ENCODE measurements at regions not wholly inside any gene's neighbourhood (a gene's known extent, or its start where the extent isn't known, plus 50 kb on each side); places are given as distances from the start of the nearest gene placed in this dataset.

DNA sequence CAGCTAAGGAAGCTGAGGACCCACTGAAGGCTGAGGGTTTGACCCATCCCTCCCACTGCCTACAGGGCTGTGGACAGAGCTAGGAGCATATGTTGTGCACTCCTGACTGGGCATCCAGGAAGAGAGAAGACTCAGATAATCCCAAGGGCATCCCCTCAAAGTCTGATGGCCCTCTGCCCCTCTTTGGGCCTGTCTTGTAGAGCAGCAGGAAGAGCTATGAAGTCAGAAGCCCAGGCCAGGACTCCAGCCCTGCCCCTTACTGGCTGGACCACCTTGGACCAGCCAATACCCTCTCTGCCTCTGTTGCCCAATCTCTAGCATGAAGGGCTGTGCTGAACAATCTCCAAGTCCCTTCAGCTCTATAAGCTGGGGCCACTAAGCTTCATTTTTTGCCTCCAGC lies 210.8 kb downstream of the RPLP1 start:
- H4K8ac ChIP-seq (ENCODE audit: low read depth in 2 of 2, low read length in 2 of 2): no peak overlapping the region
- no peak overlapping the region for H2BK20ac ChIP-seq (ENCODE audit: low read depth, low read length)
- no peak overlapping the region for H3K14ac ChIP-seq (replicated peaks; ENCODE audit: low read depth, low read length)
- no peak overlapping the region for H2AK9ac ChIP-seq (replicated peaks; ENCODE audit: low read depth, low read length, poor library complexity)
- no peak overlapping the region for H3K56ac ChIP-seq (ENCODE audit: extremely low read depth, insufficient read depth, low read length)
- dilution Hi-C loops (cut with HindIII; ENCODE audit: low sequenced_read_pairs, unreplicated experiment): no loop called here
- in situ Hi-C loops (cut with MboI; ENCODE audit: low sequenced_read_pairs): no loop called here
- H3K27ac ChIP-seq (ENCODE audit: insufficient read depth, low read length): no peak overlapping the region
- no peak overlapping the region for H3K18ac ChIP-seq (ENCODE audit: low read depth, low read length)
- no peak overlapping the region for H2BK5ac ChIP-seq (ENCODE audit: low read depth, low read length, poor library complexity, severe bottlenecking)
- peaks cover 3% of the 10 kb centered on the region; the same call in 1 of the 2 replicates for H3K9me1 ChIP-seq (ENCODE audit: insufficient read depth, low read length)
- H3K9me3 ChIP-seq (ENCODE audit: control insufficient read depth, insufficient read depth, low read length): no peaks in the 10 kb centered on the region
- ChIA-PET CTCF (no interaction called here), POLR2A (ENCODE audit: unreplicated experiment) (no interaction called here)
- BruUV-seq (replicated peaks): no TSS peak
- peaks cover 76% of the 10 kb centered on the region for H3K27me3 ChIP-seq (ENCODE audit: control insufficient read depth, insufficient read depth, low read length)
- no peak overlapping the region for H4K91ac ChIP-seq (ENCODE audit: insufficient read depth, low read depth, low read length)
- no peaks in the 10 kb centered on the region for H3K4me1 ChIP-seq (ENCODE audit: control insufficient read depth, insufficient read depth, low read length)
- no peaks in the 10 kb centered on the region for H3K36me3 ChIP-seq (ENCODE audit: control insufficient read depth, insufficient read depth, low read length)
- H4K5ac ChIP-seq (ENCODE audit: low read depth, low read length): no peak overlapping the region
- DNase-seq (no peak), ATAC-seq (ENCODE audit: low read depth) (no peak)
- H2AFZ ChIP-seq (replicated peaks; ENCODE audit: low read length, poor library complexity): no peak overlapping the region
- no peak overlapping the region for H2BK15ac ChIP-seq (ENCODE audit: low read depth, low read length)
- H3K23ac ChIP-seq (ENCODE audit: low read depth, low read length): no peak overlapping the region
- H3K4me3 ChIP-seq (ENCODE audit: insufficient read depth, low read depth, low read length): no peak overlapping the region
- no peak overlapping the region for H3K4me2 ChIP-seq (ENCODE audit: low read depth, low read length)
- intact Hi-C loops (cut with micrococcal nuclease): no loop called here
- no peaks in the 10 kb centered on the region; the same call in 1 of the 2 replicates for H4K20me1 ChIP-seq (ENCODE audit: insufficient read depth, low read length)
- H3K4ac ChIP-seq (ENCODE audit: low read depth, low read length): no peak overlapping the region
- H2AK5ac ChIP-seq (ENCODE audit: low read depth, low read length): no peak overlapping the region
- no peaks in the 10 kb centered on the region for H3K79me1 ChIP-seq (ENCODE audit: low read depth in 1 of 2, low read length in 2 of 2)
- H3K9ac ChIP-seq (ENCODE audit: low read depth, low read length): no peak overlapping the region
- no peak overlapping the region for H2BK120ac ChIP-seq (ENCODE audit: low read depth, low read length)
- TF ChIP-seq RAD21 (IDR thresholded peaks at IDR 0.05; ENCODE audit: low read length): no peak
- no peak for TF ChIP-seq RFX5 (IDR thresholded peaks at IDR 0.05; ENCODE audit: low read depth, low read length)
- no peak for TF ChIP-seq CEBPB (IDR thresholded peaks at IDR 0.05; ENCODE audit: low read depth, low read length)
- no peak for TF ChIP-seq FOS (IDR thresholded peaks at IDR 0.05; ENCODE audit: low read depth, low read length)
- TF ChIP-seq NFE2L2 (IDR thresholded peaks at IDR 0.05; ENCODE audit: low read depth, low read length): no peak
- TF ChIP-seq, protein P1, sequence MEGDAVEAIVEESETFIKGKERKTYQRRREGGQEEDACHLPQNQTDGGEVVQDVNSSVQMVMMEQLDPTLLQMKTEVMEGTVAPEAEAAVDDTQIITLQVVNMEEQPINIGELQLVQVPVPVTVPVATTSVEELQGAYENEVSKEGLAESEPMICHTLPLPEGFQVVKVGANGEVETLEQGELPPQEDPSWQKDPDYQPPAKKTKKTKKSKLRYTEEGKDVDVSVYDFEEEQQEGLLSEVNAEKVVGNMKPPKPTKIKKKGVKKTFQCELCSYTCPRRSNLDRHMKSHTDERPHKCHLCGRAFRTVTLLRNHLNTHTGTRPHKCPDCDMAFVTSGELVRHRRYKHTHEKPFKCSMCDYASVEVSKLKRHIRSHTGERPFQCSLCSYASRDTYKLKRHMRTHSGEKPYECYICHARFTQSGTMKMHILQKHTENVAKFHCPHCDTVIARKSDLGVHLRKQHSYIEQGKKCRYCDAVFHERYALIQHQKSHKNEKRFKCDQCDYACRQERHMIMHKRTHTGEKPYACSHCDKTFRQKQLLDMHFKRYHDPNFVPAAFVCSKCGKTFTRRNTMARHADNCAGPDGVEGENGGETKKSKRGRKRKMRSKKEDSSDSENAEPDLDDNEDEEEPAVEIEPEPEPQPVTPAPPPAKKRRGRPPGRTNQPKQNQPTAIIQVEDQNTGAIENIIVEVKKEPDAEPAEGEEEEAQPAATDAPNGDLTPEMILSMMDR (conservative IDR thresholded peaks at IDR 0.05; ENCODE audit: low read depth, low read length): no peak
- TF ChIP-seq, protein P2, sequence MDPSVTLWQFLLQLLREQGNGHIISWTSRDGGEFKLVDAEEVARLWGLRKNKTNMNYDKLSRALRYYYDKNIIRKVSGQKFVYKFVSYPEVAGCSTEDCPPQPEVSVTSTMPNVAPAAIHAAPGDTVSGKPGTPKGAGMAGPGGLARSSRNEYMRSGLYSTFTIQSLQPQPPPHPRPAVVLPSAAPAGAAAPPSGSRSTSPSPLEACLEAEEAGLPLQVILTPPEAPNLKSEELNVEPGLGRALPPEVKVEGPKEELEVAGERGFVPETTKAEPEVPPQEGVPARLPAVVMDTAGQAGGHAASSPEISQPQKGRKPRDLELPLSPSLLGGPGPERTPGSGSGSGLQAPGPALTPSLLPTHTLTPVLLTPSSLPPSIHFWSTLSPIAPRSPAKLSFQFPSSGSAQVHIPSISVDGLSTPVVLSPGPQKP (IDR thresholded peaks at IDR 0.05; ENCODE audit: borderline replicate concordance, low read depth, low read length): no peak
- no peak for TF ChIP-seq MXI1 (IDR thresholded peaks at IDR 0.05; ENCODE audit: borderline replicate concordance, low read depth, low read length)
- TF ChIP-seq, protein P3, sequence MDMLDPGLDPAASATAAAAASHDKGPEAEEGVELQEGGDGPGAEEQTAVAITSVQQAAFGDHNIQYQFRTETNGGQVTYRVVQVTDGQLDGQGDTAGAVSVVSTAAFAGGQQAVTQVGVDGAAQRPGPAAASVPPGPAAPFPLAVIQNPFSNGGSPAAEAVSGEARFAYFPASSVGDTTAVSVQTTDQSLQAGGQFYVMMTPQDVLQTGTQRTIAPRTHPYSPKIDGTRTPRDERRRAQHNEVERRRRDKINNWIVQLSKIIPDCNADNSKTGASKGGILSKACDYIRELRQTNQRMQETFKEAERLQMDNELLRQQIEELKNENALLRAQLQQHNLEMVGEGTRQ (IDR thresholded peaks at IDR 0.05; ENCODE audit: low read depth, low read length): no peak
- TF ChIP-seq MAFK (IDR thresholded peaks at IDR 0.05; ENCODE audit: low read depth, low read length): no peak
- TF ChIP-seq POLR2A (IDR thresholded peaks at IDR 0.05; ENCODE audit: low read depth, low read length): no peak
- TF ChIP-seq SMC3 (IDR thresholded peaks at IDR 0.05; ENCODE audit: low read depth, low read length): no peak
